ENCODE measurements at regions not wholly inside any gene's neighbourhood (a gene's known extent, or its start where the extent isn't known, plus 50 kb on each side); places are given as distances from the start of the nearest gene placed in this dataset.

DNA sequence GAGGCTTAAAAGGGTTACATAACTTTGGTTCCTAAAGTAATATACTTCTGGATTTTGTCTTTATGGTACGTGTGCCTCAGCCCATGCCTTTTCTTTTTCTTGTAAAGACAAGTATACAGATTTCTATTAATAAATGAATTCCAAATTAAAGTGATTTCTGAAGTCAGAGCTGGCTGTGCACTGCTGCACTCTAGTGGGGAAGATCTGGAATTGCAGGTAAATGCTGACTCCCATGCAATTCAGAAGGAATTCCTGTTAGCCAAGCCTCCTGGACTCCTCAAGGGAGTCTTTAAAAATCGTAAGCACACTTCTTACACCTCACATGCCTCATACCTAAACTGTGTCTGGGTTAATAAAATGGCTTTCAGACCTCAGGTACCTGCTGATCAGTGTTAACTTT lies 118.4 kb upstream of the SLC7A1 start:
- Mint-ChIP-seq H3K36me3 (ENCODE audit: low read depth) (no peaks in the 10 kb centered on the region), H3K27me3 (ENCODE audit: low read depth) (peaks cover 11% of the 10 kb centered on the region), H3K4me1 (ENCODE audit: low read depth) (no peaks in the 10 kb centered on the region), H3K9me3 (ENCODE audit: insufficient read depth) (no peaks in the 10 kb centered on the region), H3K4me3 (no peak overlapping the region), H3K27ac (no peak overlapping the region)
- ATAC-seq (no peak), DNase-seq (no peak)
- ChIA-PET CTCF (interaction anchor here (0.5 to 1.9 kb wide), 12 partner anchors 10 to 262 kb away, joined by 3 to 15 read pairs (median 4); no protein-coding TSS in a partner anchor), POLR2A (interaction anchor here (1.4 kb wide), 1 partner anchor 205 kb away, joined by 4 read pairs; no protein-coding TSS in a partner anchor)

DNA sequence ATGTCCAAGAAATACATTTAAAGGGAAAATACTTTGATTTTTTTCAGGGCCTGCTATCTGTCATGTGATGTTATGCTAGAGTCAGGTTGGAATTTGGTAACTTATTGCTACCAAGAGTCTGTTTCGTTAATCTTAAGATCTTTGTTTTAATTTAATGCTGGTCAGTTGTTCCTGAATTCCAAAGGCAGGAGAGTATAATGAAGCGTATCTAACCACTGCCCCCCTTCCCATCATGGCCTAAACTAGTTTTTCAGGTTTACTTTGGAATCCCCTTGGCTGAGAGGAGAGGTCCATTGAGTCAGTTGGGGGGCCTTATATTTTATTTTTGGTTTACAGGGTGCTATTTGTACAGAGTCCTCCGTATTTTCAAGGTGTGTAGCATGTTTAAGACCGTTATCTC lies 116.3 kb upstream of the SLC7A1 start:
- no peak for ATAC-seq
- DNase-seq, result no peak
- H3K4me3 Mint-ChIP-seq, result no peak overlapping the region
- H3K27ac Mint-ChIP-seq, result no peak overlapping the region
- ChIA-PET CTCF (interaction anchor here (1.3 kb wide), 1 partner anchor 203 kb away, joined by 4 read pairs; no protein-coding TSS in a partner anchor), POLR2A (no interaction called here)
- peaks cover 12% of the 10 kb centered on the region for H3K27me3 Mint-ChIP-seq (ENCODE audit: low read depth)
- H3K9me3 Mint-ChIP-seq (ENCODE audit: insufficient read depth), result no peaks in the 10 kb centered on the region
- H3K36me3 Mint-ChIP-seq (ENCODE audit: low read depth), result no peaks in the 10 kb centered on the region
- no peaks in the 10 kb centered on the region for H3K4me1 Mint-ChIP-seq (ENCODE audit: low read depth)

DNA sequence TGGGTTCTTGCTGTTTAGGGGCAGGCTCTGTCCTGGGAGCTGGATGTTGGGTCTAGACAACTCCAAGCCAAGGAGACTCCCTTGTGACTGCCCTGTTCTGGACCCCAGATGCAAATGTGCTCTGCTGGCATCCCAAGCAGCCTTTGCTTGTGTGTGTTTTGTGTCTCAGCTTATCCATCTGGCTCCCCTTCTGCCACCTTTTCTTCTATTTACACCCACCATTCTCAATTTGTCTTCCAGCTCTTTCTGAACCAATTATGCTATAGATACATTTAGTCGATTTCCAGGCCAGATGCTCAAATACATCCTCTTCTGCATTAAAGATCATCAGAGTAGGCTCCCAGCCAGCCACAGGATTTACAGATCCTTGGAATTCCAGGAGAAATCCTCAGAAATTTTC lies 115.0 kb upstream of the SLC7A1 start:
- Mint-ChIP-seq H3K36me3 (ENCODE audit: low read depth) (no peaks in the 10 kb centered on the region), H3K27me3 (ENCODE audit: low read depth) (peaks cover 11% of the 10 kb centered on the region), H3K4me3 (no peak overlapping the region), H3K27ac (no peak overlapping the region), H3K9me3 (ENCODE audit: insufficient read depth) (no peaks in the 10 kb centered on the region), H3K4me1 (ENCODE audit: low read depth) (no peaks in the 10 kb centered on the region)
- ChIA-PET CTCF (interaction anchor here (0.7 kb wide), 1 partner anchor 256 kb away, joined by 3 read pairs; no protein-coding TSS in a partner anchor), POLR2A (no interaction called here)
- DNase-seq, result no peak
- no peak for ATAC-seq

DNA sequence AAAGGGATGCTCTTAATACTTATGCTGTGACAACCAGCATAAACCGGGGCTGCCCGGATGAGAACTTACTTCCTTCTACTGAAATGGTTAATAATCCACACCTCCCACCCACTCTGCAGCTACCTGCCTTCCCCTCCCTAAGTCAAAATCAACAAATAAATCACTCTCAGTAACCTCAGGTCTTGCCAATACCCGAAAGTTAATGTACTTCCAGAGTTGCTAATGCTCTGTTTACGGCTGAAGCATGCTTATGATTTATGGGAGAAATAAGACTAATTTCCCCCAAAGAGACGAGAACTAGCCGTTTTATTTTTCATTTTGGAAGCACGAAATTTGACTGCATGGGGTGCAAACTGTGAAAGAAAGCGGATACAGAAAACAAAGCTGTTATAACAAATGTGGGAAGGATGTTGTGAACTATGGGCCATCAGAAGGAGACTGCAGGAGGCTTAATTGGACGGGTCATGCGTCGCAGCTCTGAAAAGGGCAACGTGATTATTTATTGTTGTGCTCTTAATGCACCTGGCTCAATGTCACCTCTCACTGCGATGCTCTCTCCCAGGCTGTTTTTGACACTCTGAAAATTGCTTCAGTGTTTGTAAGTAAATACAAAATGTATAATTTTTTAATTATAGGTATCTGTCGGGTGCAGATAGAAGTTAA lies 114.0 kb upstream of the SLC7A1 start:
- ATAC-seq, result no peak
- Mint-ChIP-seq H3K9me3 (ENCODE audit: insufficient read depth) (no peaks in the 10 kb centered on the region), H3K27ac (no peak overlapping the region), H3K4me1 (ENCODE audit: low read depth) (no peaks in the 10 kb centered on the region), H3K27me3 (ENCODE audit: low read depth) (peaks cover 7% of the 10 kb centered on the region), H3K36me3 (ENCODE audit: low read depth) (no peaks in the 10 kb centered on the region), H3K4me3 (no peak overlapping the region)
- DNase-seq, result no peak
- ChIA-PET CTCF (interaction anchor here (0.6 kb wide), 1 partner anchor 201 kb away, joined by 3 read pairs; no protein-coding TSS in a partner anchor), POLR2A (no interaction called here)

DNA sequence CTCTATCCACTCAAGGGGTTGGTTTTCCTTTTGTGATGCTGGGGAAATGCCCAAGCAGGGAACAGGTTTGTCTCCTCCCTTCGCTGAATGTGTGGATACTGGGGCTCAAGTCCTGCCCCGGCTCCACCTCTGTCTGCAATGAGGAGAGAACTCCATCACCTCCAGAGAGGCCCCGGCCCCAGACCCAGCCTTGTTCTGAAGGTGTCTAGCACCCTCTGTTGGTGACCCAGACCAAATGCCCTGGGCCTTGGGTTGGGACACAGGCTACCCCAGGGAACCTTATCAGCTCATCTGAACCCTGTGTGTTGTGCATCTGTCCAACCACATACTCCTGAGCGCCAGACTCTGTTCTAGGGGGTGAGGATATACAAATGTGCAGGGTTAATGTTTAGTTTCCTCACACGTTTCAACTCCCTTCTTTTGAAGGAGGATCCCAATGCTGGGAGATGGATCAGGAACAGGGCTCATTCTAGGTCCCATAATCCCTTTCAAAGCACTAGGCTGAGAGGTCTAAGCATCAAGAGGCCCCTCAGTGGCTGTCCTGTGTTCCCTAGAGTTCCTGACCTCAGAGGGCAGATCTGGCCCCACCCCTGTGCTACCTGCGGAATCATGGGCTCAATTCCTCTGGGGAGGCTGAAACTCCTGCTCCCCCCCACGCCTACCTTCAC lies 112.5 kb upstream of the SLC7A1 start:
- POLR2A ChIA-PET, result no interaction called here
- H3K27me3 Mint-ChIP-seq (ENCODE audit: low read depth), result peaks cover 17% of the 10 kb centered on the region
- H3K36me3 Mint-ChIP-seq (ENCODE audit: low read depth), result no peaks in the 10 kb centered on the region
- no peaks in the 10 kb centered on the region for H3K4me1 Mint-ChIP-seq (ENCODE audit: low read depth)
- CTCF ChIA-PET, result interaction anchor here (0.6 to 3.5 kb wide), 6 partner anchors 19 to 253 kb away, joined by 3 to 28 read pairs (median 3); no protein-coding TSS in a partner anchor
- peak; percentile 78 for ATAC-seq
- DNase-seq, result peak; percentile 46
- H3K27ac Mint-ChIP-seq, result no peak overlapping the region
- H3K4me3 Mint-ChIP-seq, result no peak overlapping the region
- H3K9me3 Mint-ChIP-seq (ENCODE audit: insufficient read depth), result no peaks in the 10 kb centered on the region

DNA sequence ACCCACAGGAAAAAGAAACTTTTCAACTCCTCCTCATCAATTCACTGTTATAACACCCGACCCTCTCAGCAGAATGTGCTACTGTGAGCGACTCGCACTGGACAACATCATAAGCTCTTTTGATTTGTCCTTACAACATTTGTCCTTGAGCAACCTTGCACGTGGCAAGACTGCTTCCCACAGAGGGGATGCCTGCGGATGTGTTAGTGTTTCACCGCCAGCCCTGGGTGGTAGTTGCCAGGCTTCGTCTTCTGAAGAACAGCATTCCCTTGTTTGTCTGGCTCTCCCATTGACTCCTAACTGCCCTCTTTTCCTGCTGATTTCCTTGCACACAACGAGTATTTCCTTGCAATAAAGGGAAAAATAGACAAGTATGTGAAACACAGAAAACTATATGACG lies 111.4 kb upstream of the SLC7A1 start:
- ChIA-PET CTCF (interaction anchor here (1.5 to 3.5 kb wide), 3 partner anchors 199 to 252 kb away, joined by 3 to 28 read pairs (median 10); no protein-coding TSS in a partner anchor), POLR2A (no interaction called here)
- ATAC-seq (no peak), DNase-seq (no peak)
- no peaks in the 10 kb centered on the region for H3K4me1 Mint-ChIP-seq (ENCODE audit: low read depth)
- H3K36me3 Mint-ChIP-seq (ENCODE audit: low read depth), result no peaks in the 10 kb centered on the region
- no peak overlapping the region for H3K4me3 Mint-ChIP-seq
- no peaks in the 10 kb centered on the region for H3K9me3 Mint-ChIP-seq (ENCODE audit: insufficient read depth)
- H3K27me3 Mint-ChIP-seq (ENCODE audit: low read depth), result peaks cover 21% of the 10 kb centered on the region
- H3K27ac Mint-ChIP-seq, result no peak overlapping the region

DNA sequence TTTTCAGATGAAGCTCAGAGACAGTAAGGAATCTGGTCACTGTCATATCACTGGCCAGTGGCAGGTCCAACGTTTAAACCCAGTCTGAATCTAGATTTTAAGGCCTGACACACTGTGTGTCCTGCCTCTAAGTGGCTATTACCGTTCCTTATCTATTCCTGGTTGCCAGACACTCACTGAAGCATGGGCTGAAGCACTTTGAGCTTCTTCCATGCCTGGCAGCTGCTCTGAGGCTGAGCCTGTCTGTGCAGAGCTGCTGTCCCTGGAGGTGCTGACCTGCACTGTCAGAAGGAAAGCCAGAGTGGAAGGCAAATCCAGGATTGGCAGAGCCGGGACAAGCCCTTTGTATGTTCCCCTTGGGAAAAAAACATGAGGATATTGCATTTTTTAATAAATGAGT lies 109.2 kb upstream of the SLC7A1 start:
- no peaks in the 10 kb centered on the region for H3K4me1 Mint-ChIP-seq (ENCODE audit: low read depth)
- H3K27me3 Mint-ChIP-seq (ENCODE audit: low read depth), result peaks cover 26% of the 10 kb centered on the region
- H3K27ac Mint-ChIP-seq, result no peak overlapping the region
- no peak overlapping the region for H3K4me3 Mint-ChIP-seq
- CTCF ChIA-PET, result interaction anchor here (2.7 kb wide), 1 partner anchor 9 kb away, joined by 12 read pairs; no protein-coding TSS in a partner anchor
- H3K36me3 Mint-ChIP-seq (ENCODE audit: low read depth), result no peaks in the 10 kb centered on the region
- no peak for DNase-seq
- no peak for ATAC-seq
- H3K9me3 Mint-ChIP-seq (ENCODE audit: insufficient read depth), result no peaks in the 10 kb centered on the region
- POLR2A ChIA-PET, result no interaction called here

DNA sequence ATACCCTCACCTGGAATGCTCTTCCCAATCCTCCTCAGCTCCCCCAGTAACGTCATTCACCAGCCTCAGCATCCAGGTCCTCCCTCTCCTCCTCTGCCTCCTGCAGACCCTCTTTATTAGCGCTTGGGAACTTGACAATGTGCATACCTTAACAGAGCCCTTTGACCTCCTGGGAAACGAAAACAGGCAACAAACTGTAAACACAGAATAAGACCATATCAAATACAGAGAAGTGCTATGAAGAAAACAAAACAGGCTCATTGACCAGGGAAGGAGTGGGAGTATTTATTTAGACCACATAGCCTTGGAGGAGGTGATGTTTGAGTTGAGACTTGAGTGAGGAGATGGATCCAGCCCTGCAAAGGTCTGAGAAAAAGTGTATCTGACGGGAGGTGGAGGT lies 107.9 kb upstream of the SLC7A1 start:
- Mint-ChIP-seq H3K4me3 (no peak overlapping the region), H3K9me3 (ENCODE audit: insufficient read depth) (no peaks in the 10 kb centered on the region), H3K27me3 (ENCODE audit: low read depth) (peaks cover 29% of the 10 kb centered on the region), H3K27ac (no peak overlapping the region), H3K36me3 (ENCODE audit: low read depth) (no peaks in the 10 kb centered on the region), H3K4me1 (ENCODE audit: low read depth) (no peaks in the 10 kb centered on the region)
- CTCF ChIA-PET, result interaction anchor here (1.1 to 2.7 kb wide), 2 partner anchors 10 to 231 kb away, joined by 3 to 12 read pairs; no protein-coding TSS in a partner anchor
- POLR2A ChIA-PET, result no interaction called here
- DNase-seq (no peak), ATAC-seq (no peak)

DNA sequence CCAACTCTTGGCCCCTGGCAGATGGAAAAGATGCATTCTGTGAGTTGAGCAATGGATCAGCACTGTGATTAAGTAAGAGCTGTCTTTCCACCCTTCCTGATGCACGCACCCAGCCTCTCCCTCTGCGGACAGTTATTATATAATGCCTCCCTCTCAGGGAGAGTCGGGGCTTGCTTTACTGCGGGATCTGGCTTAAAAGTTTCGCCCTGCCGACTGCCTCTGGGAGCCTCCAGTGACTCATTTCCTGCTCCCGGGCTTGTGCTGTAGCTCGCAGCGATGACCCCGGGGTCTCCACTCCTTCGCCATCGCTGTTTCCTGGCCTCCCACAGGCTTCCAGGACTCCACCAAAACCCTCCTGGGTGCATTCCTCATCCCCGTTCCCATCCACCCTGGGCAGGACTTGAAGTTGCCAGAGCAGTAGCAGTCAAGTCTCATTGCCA lies 107.4 kb upstream of the SLC7A1 start:
- H3K27me3 Mint-ChIP-seq (ENCODE audit: low read depth), result peaks cover 30% of the 10 kb centered on the region
- CTCF ChIA-PET, result interaction anchor here (1.1 to 2.7 kb wide), 2 partner anchors 11 to 231 kb away, joined by 3 to 12 read pairs; no protein-coding TSS in a partner anchor
- no peaks in the 10 kb centered on the region for H3K9me3 Mint-ChIP-seq (ENCODE audit: insufficient read depth)
- H3K4me1 Mint-ChIP-seq (ENCODE audit: low read depth), result no peaks in the 10 kb centered on the region
- no peak overlapping the region for H3K27ac Mint-ChIP-seq
- POLR2A ChIA-PET, result no interaction called here
- no peak for DNase-seq
- no peak overlapping the region for H3K4me3 Mint-ChIP-seq
- no peaks in the 10 kb centered on the region for H3K36me3 Mint-ChIP-seq (ENCODE audit: low read depth)
- ATAC-seq, result no peak

DNA sequence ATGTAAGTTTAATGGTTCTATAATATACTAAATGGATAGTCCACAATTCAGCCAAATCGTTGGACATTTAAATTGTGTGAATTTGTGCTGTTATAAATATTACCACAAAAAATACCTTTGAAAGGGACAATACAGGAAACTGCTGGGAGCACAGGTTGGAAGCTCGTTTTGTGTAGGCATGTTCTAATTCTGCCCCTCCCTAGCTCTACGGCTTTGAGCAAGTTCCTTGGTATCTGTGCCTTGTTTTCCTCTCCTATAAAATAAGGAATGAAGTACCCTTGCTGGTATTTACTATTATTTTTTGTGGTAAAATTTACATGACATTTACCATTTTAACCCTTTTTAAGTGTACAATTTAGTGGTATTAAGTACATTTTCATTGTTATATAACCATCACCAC lies 102.6 kb upstream of the SLC7A1 start:
- peaks cover 33% of the 10 kb centered on the region for H3K27me3 Mint-ChIP-seq (ENCODE audit: low read depth)

DNA sequence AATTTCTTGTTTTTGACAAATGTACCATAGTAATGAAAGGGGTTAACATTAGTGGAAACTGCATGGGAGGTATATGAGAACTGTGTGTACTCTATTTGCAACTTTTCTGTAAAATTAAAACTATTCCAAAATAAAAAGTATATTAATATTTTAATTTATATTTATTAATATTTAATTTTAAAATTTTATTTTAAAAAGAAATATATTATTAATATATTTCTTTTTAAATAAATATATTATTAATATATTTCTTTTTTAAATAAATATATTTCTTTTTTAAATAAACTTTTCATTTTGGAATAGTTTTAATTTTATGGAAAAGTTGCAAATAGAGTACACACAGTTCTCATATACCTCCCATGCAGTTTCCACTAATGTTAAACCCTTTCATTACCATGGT lies 101.1 kb upstream of the SLC7A1 start:
- H3K27ac Mint-ChIP-seq, result no peak overlapping the region
- H3K27me3 Mint-ChIP-seq (ENCODE audit: low read depth), result peaks cover 30% of the 10 kb centered on the region
- H3K4me1 Mint-ChIP-seq (ENCODE audit: low read depth), result no peaks in the 10 kb centered on the region
- ChIA-PET CTCF (no interaction called here), POLR2A (no interaction called here)
- ATAC-seq, result no peak
- no peak for DNase-seq
- H3K36me3 Mint-ChIP-seq (ENCODE audit: low read depth), result no peaks in the 10 kb centered on the region
- H3K9me3 Mint-ChIP-seq (ENCODE audit: insufficient read depth), result no peaks in the 10 kb centered on the region
- H3K4me3 Mint-ChIP-seq, result no peak overlapping the region

More for the DNA sequence above, 102.6 kb upstream of the SLC7A1 start:
- H3K36me3 Mint-ChIP-seq (ENCODE audit: low read depth), result no peaks in the 10 kb centered on the region
- no peak for DNase-seq
- no peak overlapping the region for H3K27ac Mint-ChIP-seq
- ChIA-PET POLR2A (no interaction called here), CTCF (no interaction called here)
- no peak for ATAC-seq
- H3K4me1 Mint-ChIP-seq (ENCODE audit: low read depth), result no peaks in the 10 kb centered on the region
- no peak overlapping the region for H3K4me3 Mint-ChIP-seq
- no peaks in the 10 kb centered on the region for H3K9me3 Mint-ChIP-seq (ENCODE audit: insufficient read depth)

DNA sequence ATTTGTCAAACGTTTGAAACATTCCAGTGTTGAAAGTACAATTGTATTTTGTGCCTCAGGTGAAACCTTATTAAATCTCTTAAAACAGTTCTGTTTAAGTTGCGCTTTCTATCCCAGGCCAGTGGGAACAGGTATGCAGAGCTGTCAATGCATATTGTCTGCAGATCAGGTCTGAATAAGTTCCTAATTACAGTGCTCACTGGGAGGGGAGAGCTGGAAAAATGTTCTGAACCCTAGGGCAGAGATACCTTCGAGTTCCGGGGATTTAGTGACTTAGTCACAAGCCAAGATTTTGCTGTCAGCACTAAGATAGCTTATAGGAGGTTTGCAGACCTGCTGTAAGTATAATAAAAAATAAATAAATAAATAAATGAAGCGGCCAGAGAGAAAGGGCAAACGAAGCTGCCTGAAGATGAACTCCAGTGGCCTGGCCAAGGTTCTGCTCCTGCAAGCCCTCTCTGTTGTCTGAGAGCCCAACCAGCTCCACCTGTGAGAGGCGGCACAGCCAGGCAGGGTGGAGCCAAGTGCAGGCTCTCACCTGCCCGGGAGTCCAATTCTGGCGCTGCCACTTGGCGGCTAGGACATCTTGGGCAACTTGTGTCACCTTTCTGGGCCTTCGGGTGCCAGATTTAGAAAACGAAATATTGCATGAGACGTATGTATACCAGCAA lies 97.9 kb upstream of the SLC7A1 start:
- Mint-ChIP-seq H3K27me3 (ENCODE audit: low read depth) (peaks cover 31% of the 10 kb centered on the region), H3K4me3 (no peak overlapping the region), H3K36me3 (ENCODE audit: low read depth) (no peaks in the 10 kb centered on the region), H3K27ac (no peak overlapping the region), H3K4me1 (ENCODE audit: low read depth) (no peaks in the 10 kb centered on the region), H3K9me3 (ENCODE audit: insufficient read depth) (no peaks in the 10 kb centered on the region)
- ChIA-PET POLR2A (no interaction called here), CTCF (no interaction called here)
- no peak for DNase-seq
- no peak for ATAC-seq
